MM.1S (cell line): ENCODE measurements at regions not wholly inside any gene's neighbourhood (a gene's known extent, or its start where the extent isn't known, plus 50 kb on each side); places are given as distances from the start of the nearest gene placed in this dataset.
A peak's percentile ranks its signal among the peaks of the same experiment; 100 is the strongest.

Experiments
- DNase-seq: peaks from one replicate; pipeline ENCODE4 v3.0.0-alpha.2; 2015
- H2AFZ ChIP-seq: fragments of 300-600 bp; sonication (generic); 2 replicates; pipeline ENCODE4 v1.6.0; 2016; ENCODE audit warnings: antibody characterized with exemption, low read length
- H3F3A ChIP-seq: fragments of 300-600 bp; sonication (generic); 2 replicates; pipeline ENCODE4 v1.6.1; 2016; ENCODE audit warnings: mild to moderate bottlenecking, antibody characterized with exemption, low read length, moderate library complexity, mixed read lengths; ENCODE audit not compliant: insufficient read depth
- H3K27ac ChIP-seq: fragments of 300-600 bp; sonication (generic); 2 replicates; pipeline ENCODE4 v1.5.1; 2016; ENCODE audit warnings: mild to moderate bottlenecking, low read length
- H3K27me3 ChIP-seq: fragments of 300-600 bp; sonication (generic); replicated peaks from 2 replicates; pipeline ENCODE4 v1.6.0; 2016; ENCODE audit warnings: low read length; ENCODE audit not compliant: insufficient read depth
- H3K36me3 ChIP-seq: fragments of 300-600 bp; sonication (generic); replicated peaks from 2 replicates; pipeline ENCODE4 v1.6.1; 2016; ENCODE audit warnings: mild to moderate bottlenecking, low read length, mixed read lengths; ENCODE audit not compliant: insufficient read depth
- H3K4me1 ChIP-seq: fragments of 300-600 bp; sonication (generic); 2 replicates; pipeline ENCODE4 v1.6.1; 2016; ENCODE audit warnings: low read length, mixed read lengths
- H3K4me2 ChIP-seq: fragments of 300-600 bp; sonication (generic); 2 replicates; pipeline ENCODE4 v1.6.0; 2016; ENCODE audit warnings: low read depth, low read length
- H3K4me3 ChIP-seq: fragments of 300-600 bp; sonication (generic); 2 replicates; pipeline ENCODE4 v1.5.1; 2016; ENCODE audit warnings: low read length, mixed read lengths
- H3K79me2 ChIP-seq: fragments of 300-600 bp; sonication (generic); 2 replicates; pipeline ENCODE4 v1.6.1; 2016; ENCODE audit warnings: mixed run types, low read length, mixed read lengths
- H3K9ac ChIP-seq: fragments of 300-600 bp; sonication (generic); 2 replicates; pipeline ENCODE4 v1.6.1; 2016; ENCODE audit warnings: low read length, mixed read lengths
- H3K9me2 ChIP-seq: fragments of 300-600 bp; sonication (generic); replicated peaks from 2 replicates; pipeline ENCODE4 v1.6.1; 2016; ENCODE audit warnings: mild to moderate bottlenecking, low read length, mixed read lengths; ENCODE audit not compliant: insufficient read depth
- H3K9me3 ChIP-seq: fragments of 300-600 bp; sonication (generic); replicated peaks from 2 replicates; pipeline ENCODE4 v1.6.1; 2016; ENCODE audit warnings: mild to moderate bottlenecking, low read length, mixed read lengths; ENCODE audit not compliant: insufficient read depth
- H4K20me1 ChIP-seq: fragments of 300-600 bp; sonication (generic); 2 replicates; pipeline ENCODE4 v1.6.1; 2016; ENCODE audit warnings: mild to moderate bottlenecking, low read length, moderate library complexity, mixed read lengths; ENCODE audit not compliant: insufficient read depth
- EZH2 ChIP-seq: fragments of 300-600 bp; sonication (generic); optimal IDR thresholded peaks from 2 replicates; pipeline ENCODE3; 2017; ENCODE audit warnings: low read depth, mild to moderate bottlenecking, antibody characterized with exemption, low read length, mixed read lengths
- EZH2phosphoT487 ChIP-seq: fragments of 300-600 bp; sonication (generic); IDR thresholded peaks from 2 replicates; pipeline ENCODE4 v1.6.1; 2018; ENCODE audit warnings: antibody characterized with exemption, low read length
- TF ChIP-seq, protein P1 (sequence below): fragments of 300-600 bp; sonication (generic); IDR thresholded peaks from 2 replicates; pipeline ENCODE4 v1.5.1; 2016; ENCODE audit warnings: antibody characterized with exemption, low read length, mixed read lengths

- Histone ChIP-seq H3K27ac (no peak overlapping the region), H3F3A (no peaks in the 10 kb centered on the region), H4K20me1 (no peaks in the 10 kb centered on the region), H3K79me2 (no peaks in the 10 kb centered on the region), H3K4me1 (no peaks in the 10 kb centered on the region), H3K9me3 (no peaks in the 10 kb centered on the region), H3K9me2 (no peaks in the 10 kb centered on the region), H2AFZ (no peak overlapping the region), H3K9ac (no peak overlapping the region), H3K27me3 (no peaks in the 10 kb centered on the region), H3K36me3 (no peaks in the 10 kb centered on the region), H3K4me2 (no peak overlapping the region), H3K4me3 (no peak overlapping the region)
- DNase-seq: peak; percentile 47
- TF ChIP-seq, protein P1, sequence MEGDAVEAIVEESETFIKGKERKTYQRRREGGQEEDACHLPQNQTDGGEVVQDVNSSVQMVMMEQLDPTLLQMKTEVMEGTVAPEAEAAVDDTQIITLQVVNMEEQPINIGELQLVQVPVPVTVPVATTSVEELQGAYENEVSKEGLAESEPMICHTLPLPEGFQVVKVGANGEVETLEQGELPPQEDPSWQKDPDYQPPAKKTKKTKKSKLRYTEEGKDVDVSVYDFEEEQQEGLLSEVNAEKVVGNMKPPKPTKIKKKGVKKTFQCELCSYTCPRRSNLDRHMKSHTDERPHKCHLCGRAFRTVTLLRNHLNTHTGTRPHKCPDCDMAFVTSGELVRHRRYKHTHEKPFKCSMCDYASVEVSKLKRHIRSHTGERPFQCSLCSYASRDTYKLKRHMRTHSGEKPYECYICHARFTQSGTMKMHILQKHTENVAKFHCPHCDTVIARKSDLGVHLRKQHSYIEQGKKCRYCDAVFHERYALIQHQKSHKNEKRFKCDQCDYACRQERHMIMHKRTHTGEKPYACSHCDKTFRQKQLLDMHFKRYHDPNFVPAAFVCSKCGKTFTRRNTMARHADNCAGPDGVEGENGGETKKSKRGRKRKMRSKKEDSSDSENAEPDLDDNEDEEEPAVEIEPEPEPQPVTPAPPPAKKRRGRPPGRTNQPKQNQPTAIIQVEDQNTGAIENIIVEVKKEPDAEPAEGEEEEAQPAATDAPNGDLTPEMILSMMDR: peak; percentile 67
- TF ChIP-seq EZH2phosphoT487: no peak
- no peak for TF ChIP-seq EZH2
These were observed 1232.3 kb upstream of the ZEB2 start for GRCh38 chr2:145752091-145752806.

GRCh38 chr2:145751629-145752028 is 1231.7 kb upstream of the ZEB2 start:
- Histone ChIP-seq H3K9me2 (no peaks in the 10 kb centered on the region), H3K27me3 (no peaks in the 10 kb centered on the region), H3K9me3 (no peaks in the 10 kb centered on the region), H3F3A (no peaks in the 10 kb centered on the region), H3K4me1 (no peaks in the 10 kb centered on the region), H3K4me2 (no peak overlapping the region), H4K20me1 (no peaks in the 10 kb centered on the region), H2AFZ (no peak overlapping the region), H3K79me2 (no peaks in the 10 kb centered on the region), H3K9ac (no peak overlapping the region), H3K27ac (no peak overlapping the region), H3K36me3 (no peaks in the 10 kb centered on the region), H3K4me3 (no peak overlapping the region)
- DNase-seq: no peak
- TF ChIP-seq, protein P1: no peak
- no peak for TF ChIP-seq EZH2
- TF ChIP-seq EZH2phosphoT487: no peak

GRCh38 chr2:145751155-145751554 is 1231.2 kb upstream of the ZEB2 start:
- Histone ChIP-seq H3K9me3 (no peaks in the 10 kb centered on the region), H3K4me3 (no peak overlapping the region), H3K27me3 (no peaks in the 10 kb centered on the region), H2AFZ (no peak overlapping the region), H3K9ac (no peak overlapping the region), H3K79me2 (no peaks in the 10 kb centered on the region), H3K27ac (no peak overlapping the region), H3K4me1 (no peaks in the 10 kb centered on the region), H3K9me2 (no peaks in the 10 kb centered on the region), H4K20me1 (no peaks in the 10 kb centered on the region), H3K36me3 (no peaks in the 10 kb centered on the region), H3K4me2 (no peak overlapping the region), H3F3A (no peaks in the 10 kb centered on the region)
- TF ChIP-seq EZH2phosphoT487: no peak
- TF ChIP-seq, protein P1: no peak
- TF ChIP-seq EZH2: no peak
- DNase-seq: no peak
